ENCODE measurements at regions not wholly inside any gene's neighbourhood (a gene's known extent, or its start where the extent isn't known, plus 50 kb on each side); places are given as distances from the start of the nearest gene placed in this dataset.

DNA sequence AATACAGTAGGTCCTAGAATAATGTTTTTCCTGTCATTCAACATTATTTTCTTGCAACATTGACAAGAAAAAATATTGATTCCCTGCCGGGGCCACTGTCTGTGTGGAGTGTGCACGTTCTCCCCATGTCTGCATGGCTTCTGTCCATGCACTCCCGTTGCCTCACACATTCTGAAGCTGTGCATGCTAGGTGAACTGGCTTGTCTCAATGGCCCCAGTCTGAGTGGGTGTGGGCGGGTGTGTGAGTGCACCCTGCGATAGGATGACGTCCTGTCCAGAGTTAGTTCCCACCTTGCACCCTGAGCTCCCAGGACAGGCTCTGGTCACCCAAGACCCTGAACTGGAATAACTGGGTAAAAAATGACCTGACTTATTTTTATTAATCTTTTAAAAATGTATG is 186.1 kb downstream of the CAND1 start:
- no peak for DNase-seq (ENCODE audit: low spot score)
- Histone ChIP-seq H3K9me3 (ENCODE audit: low read depth) (no peaks in the 10 kb centered on the region), H3K79me2 (ENCODE audit: low read depth) (no peaks in the 10 kb centered on the region), H3F3A (ENCODE audit: low read depth) (peaks cover 6% of the 10 kb centered on the region), H3K9ac (no peak overlapping the region), H3K4me2 (no peak overlapping the region), H2AFZ (replicated peaks) (no peak overlapping the region), H3K4me3 (no peak overlapping the region), H4K20me1 (ENCODE audit: low read depth) (no peaks in the 10 kb centered on the region), H3K27me3 (peaks cover 4% of the 10 kb centered on the region), H3K4me1 (peaks cover 22% of the 10 kb centered on the region), H3K27ac (no peak overlapping the region), H3K36me3 (no peaks in the 10 kb centered on the region)
- Mint-ChIP-seq H3K36me3 (no peaks in the 10 kb centered on the region), H3K9me3 (no peaks in the 10 kb centered on the region), H3K4me3 (no peak overlapping the region), H3K27me3 (ENCODE audit: insufficient read depth, low read depth) (peaks cover 3% of the 10 kb centered on the region), H3K4me1 (peaks cover 25% of the 10 kb centered on the region), H3K27ac (no peak overlapping the region)
- no peak for TF ChIP-seq EZH2phosphoT487 (IDR thresholded peaks at IDR 0.05)
- TF ChIP-seq EZH2 (IDR thresholded peaks at IDR 0.05) = no peak
- TF ChIP-seq, protein P1, sequence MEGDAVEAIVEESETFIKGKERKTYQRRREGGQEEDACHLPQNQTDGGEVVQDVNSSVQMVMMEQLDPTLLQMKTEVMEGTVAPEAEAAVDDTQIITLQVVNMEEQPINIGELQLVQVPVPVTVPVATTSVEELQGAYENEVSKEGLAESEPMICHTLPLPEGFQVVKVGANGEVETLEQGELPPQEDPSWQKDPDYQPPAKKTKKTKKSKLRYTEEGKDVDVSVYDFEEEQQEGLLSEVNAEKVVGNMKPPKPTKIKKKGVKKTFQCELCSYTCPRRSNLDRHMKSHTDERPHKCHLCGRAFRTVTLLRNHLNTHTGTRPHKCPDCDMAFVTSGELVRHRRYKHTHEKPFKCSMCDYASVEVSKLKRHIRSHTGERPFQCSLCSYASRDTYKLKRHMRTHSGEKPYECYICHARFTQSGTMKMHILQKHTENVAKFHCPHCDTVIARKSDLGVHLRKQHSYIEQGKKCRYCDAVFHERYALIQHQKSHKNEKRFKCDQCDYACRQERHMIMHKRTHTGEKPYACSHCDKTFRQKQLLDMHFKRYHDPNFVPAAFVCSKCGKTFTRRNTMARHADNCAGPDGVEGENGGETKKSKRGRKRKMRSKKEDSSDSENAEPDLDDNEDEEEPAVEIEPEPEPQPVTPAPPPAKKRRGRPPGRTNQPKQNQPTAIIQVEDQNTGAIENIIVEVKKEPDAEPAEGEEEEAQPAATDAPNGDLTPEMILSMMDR (IDR thresholded peaks at IDR 0.05) = no peak

DNA sequence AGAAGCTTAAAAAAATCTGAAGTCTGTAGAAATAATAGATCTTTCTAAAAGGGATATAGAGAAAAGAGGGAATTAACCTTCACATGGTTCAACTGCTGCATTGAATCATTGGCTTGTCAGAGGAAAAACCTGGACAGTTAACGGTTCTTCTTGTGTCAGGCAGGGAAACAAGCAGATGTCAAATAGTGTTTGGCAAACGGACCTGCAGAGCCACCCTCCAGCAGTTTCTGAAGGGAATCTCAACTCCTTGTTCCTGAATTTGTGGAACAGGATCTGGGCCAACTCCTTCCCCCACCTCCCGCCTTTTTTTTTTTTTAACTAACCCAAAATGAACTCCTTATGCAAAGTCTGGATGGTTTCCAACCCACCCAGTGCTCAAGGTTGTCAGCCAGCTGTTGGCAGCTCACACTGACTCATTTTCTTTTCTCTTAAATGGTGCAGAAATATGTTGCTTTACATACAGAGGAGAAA is 187.3 kb downstream of the CAND1 start:
- Histone ChIP-seq H2AFZ (replicated peaks) (no peak overlapping the region), H3K79me2 (ENCODE audit: low read depth) (no peaks in the 10 kb centered on the region), H3F3A (ENCODE audit: low read depth) (peaks cover 6% of the 10 kb centered on the region), H3K4me3 (no peak overlapping the region), H4K20me1 (ENCODE audit: low read depth) (no peaks in the 10 kb centered on the region), H3K4me1 (peaks cover 22% of the 10 kb centered on the region), H3K4me2 (peak overlapping the region; percentile 17), H3K27me3 (no peaks in the 10 kb centered on the region), H3K9me3 (ENCODE audit: low read depth) (no peaks in the 10 kb centered on the region), H3K9ac (no peak overlapping the region), H3K36me3 (no peaks in the 10 kb centered on the region), H3K27ac (no peak overlapping the region)
- H3K36me3 Mint-ChIP-seq = no peaks in the 10 kb centered on the region
- no peak for TF ChIP-seq EZH2 (IDR thresholded peaks at IDR 0.05)
- TF ChIP-seq, protein P1 (IDR thresholded peaks at IDR 0.05) = no peak
- no peak for TF ChIP-seq EZH2phosphoT487 (IDR thresholded peaks at IDR 0.05)
- peaks cover 25% of the 10 kb centered on the region for H3K4me1 Mint-ChIP-seq
- H3K27ac Mint-ChIP-seq = no peak overlapping the region
- no peaks in the 10 kb centered on the region for H3K9me3 Mint-ChIP-seq
- no peak overlapping the region for H3K4me3 Mint-ChIP-seq
- peak; percentile 33 for DNase-seq (ENCODE audit: low spot score)
- peaks cover 3% of the 10 kb centered on the region for H3K27me3 Mint-ChIP-seq (ENCODE audit: insufficient read depth, low read depth)

- no peaks in the 10 kb centered on the region for H3K9me3 ChIP-seq (ENCODE audit: low read depth)
- H3K4me1 ChIP-seq = peaks cover 22% of the 10 kb centered on the region
- no peak overlapping the region for H3K27ac Mint-ChIP-seq
- TF ChIP-seq EZH2phosphoT487 (IDR thresholded peaks at IDR 0.05) (no peak), EZH2 (IDR thresholded peaks at IDR 0.05) (no peak)
- TF ChIP-seq, protein P1 (IDR thresholded peaks at IDR 0.05) = no peak
- DNase-seq (ENCODE audit: low spot score) = no peak
- no peak overlapping the region for H3K9ac ChIP-seq
- H3K4me3 Mint-ChIP-seq = no peak overlapping the region
- H3K4me3 ChIP-seq = no peak overlapping the region
- H3K9me3 Mint-ChIP-seq = no peaks in the 10 kb centered on the region
- peaks cover 6% of the 10 kb centered on the region for H3F3A ChIP-seq (ENCODE audit: low read depth)
- no peak overlapping the region for H2AFZ ChIP-seq (replicated peaks)
- no peaks in the 10 kb centered on the region for H3K36me3 ChIP-seq
- peaks cover 25% of the 10 kb centered on the region for H3K4me1 Mint-ChIP-seq
- no peak overlapping the region for H3K27ac ChIP-seq
- H3K27me3 ChIP-seq = no peaks in the 10 kb centered on the region
- H3K4me2 ChIP-seq = no peak overlapping the region
- H3K27me3 Mint-ChIP-seq (ENCODE audit: insufficient read depth, low read depth) = peaks cover 3% of the 10 kb centered on the region
- H3K79me2 ChIP-seq (ENCODE audit: low read depth) = no peaks in the 10 kb centered on the region
- H4K20me1 ChIP-seq (ENCODE audit: low read depth) = no peaks in the 10 kb centered on the region
- H3K36me3 Mint-ChIP-seq = no peaks in the 10 kb centered on the region
Observed at GRCh38 chr12:67457136-67457535, 188.0 kb downstream of the CAND1 start.
